Activated gamma-delta T cell treated with anti-CD3 and anti-CD28 coated beads, Interleukin-2, amount 50 U/mL, for 16 hours (primary cell): ENCODE measurements at regions not wholly inside any gene's neighbourhood (a gene's known extent, or its start where the extent isn't known, plus 50 kb on each side); places are given as distances from the start of the nearest gene placed in this dataset.
"Not testable (repeated sequence)": the region's sequence is repeated elsewhere in the genome, so short reads cannot be mapped to it uniquely, and the experiment has no call there.

Experiments
- DNase-seq: peaks from one replicate; pipeline ENCODE4 v3.0.0-alpha.2; 2020; ENCODE audit warnings: low read depth

DNA sequence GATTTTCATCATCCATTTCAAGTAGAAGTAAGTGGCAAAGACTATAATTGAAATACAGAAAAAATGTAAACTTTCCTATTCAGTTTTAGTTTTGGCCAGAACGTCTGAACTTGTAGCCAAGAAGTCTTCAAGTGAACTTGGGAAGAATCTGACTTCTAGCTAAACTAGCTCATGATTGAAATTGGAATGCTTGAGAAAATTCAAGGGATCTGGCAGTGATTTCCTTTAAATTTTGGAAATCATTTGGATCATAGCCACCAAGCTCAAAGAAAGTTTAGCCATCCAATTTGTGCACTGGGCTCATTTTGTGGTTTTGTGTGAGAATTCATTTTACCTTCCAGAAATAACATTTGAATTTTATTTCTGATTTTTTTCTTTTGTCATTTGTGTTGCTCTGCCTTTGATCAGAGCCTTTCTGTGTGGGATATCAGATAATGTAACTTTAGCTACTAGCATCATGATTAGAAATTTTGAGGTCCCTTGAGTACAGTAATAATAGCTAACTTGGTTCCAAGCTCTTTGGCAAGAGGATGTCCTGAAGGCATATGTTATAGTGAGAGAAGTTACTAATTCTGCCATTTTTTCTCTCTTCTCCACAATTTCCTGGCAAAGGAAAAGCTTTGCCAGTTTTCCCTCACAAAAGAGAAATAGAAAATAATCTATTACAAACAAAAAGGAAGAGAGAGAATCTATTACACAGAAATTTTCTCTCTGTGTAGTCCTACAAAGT, 2123.7 kb upstream of the RAG2 start:
- DNase-seq, result no peak

DNA sequence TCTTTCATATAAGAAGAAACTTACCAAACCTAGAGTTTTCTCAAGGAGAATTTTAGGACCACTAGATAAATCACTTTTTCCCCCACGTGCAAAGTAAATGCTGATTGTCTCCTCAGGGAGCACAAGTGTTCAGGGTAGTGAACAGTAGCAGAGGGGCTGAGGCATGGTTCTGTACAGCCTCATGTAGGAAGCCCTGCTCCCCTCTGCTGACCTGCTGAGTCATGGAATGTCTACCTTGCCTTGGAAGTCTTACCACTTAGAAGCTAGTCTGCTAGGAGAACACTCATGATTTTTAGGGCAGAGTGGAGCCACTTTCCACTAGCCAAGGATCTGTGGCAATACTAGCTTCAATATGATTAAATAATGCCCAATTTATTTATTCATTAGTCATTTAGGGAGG, 2120.6 kb upstream of the RAG2 start:
- no peak for DNase-seq

DNA sequence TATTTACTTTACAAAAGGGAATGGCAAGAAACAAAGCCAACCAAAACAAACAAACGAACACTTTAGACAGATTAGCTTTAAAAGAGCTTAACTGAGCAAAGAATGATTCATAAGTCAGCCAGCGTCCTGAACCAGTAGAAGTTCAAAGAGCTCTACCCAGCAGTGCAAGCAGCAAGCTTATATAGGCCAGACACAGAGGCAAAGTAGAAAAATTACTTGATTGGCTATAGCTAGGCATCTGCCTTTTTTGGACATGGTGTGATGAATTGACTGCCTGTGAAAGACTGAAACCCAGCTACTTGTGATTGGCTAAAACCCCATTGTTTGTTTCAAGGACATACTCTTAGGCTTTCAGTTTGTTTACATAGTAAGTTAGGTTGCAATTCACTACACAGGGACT, 2120.0 kb upstream of the RAG2 start:
- no peak for DNase-seq

DNA sequence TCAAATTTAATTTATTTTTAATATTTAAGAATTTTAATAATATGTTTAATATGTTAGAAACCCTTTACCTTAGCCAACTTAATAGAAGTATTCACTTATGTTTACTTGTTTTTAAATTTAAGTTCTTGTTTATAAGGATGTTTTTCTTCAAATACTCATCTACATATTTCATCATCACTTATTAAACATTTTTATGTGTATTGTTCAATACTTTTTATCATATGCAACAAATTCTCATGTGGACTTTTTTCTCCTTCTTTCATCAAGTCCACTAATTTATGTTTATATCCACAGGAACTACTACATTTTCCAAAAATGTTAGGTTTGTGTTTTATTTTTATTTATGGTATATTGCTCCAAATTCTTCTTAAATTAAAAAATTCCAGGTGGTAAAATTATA, 2113.1 kb upstream of the RAG2 start:
- no peak for DNase-seq

DNA sequence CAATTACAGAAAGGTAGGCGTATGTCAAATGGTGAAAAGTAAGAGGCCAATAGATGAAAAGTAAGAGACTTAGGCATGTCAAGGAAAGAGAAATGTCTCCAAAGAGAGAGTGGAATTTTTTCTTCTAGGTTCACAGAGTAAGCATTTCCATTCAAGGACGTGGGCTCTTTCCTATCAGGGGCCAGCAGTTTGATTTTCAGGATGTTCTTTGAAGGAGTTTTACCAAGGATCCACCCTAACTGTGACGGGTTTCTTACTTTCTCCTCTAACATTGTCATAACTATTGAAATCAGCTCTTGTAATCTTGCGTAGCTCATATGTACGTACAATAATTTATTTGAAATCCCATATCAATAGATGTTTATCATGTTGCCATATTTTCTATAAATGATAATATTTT, 2112.2 kb upstream of the RAG2 start:
- no peak for DNase-seq

DNA sequence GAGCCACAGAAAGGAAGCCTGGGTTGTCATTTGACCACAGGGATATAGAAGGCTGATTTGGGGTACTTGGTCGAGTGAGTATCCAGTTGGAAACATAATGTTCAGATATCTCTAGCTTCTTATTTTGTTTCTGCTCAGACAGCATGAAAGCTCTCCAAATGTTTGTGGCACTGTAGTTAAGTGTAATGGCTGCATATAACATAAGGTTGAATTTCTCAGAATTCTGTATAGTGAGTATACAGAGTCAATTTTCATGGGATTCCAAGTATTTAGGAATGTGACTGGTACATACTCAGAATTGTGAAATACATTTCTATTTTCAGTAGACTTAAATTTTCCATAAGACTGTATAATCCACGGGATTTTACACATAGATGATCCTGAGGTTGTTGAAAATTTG, 2102.1 kb upstream of the RAG2 start:
- DNase-seq, result no peak

DNA sequence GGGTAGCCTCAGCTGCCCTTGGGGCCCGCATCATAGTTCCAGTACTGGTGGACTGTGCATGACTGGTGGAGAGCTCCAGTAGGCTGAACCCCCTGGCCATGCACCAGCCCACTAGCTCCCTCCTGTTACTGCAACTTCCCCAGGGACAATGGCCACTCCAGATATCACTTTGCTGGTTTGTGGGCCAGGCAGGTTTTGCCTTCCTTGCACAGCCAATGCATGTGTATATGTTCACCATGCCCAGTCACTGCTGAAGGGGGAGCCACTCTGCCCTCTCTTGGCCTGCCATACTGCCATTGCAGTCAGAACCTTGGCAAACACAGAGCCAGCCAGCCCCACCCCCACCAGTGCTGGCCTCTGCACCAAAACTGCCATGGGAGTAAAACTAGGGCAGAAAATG, 2095.3 kb upstream of the RAG2 start:
- DNase-seq, result no peak

DNA sequence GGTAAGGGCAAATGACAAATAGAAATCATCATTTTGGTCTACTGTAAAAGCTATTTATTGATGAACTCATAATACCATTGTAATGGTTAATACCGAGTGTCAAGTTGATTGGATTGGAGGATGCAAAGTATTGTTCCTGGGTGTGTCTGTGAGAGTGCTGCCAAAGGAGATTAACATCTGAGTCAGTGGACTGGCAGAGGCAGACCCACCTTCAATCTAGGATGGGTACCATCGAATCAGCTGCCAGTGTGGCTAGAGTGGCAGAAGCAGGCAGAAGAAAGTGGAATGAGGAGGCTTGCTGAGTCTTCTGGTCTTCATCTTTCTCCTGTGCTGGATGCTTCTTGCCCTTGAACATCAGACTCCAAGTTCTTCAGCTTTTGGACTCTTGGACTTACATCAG, 2092.2 kb upstream of the RAG2 start:
- not testable (repeated sequence) for DNase-seq

DNA sequence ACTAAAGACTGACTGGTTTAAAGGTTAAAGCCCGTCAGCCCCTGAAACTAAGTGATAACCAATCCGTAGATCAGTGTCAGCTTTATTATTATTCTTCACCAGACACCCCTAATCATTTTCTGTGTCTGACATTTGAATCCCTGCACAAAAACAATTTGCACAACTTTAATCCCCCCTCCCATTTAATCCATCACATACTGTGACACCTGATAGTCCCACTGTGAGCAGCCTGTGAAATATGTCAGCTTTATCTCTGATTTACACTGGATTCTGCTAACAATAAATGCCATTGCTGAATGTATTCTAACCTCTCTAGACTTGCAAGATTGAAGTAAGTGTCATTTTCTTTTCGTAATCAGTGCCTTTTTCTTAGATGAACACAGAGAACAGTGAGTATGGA, 2089.0 kb upstream of the RAG2 start:
- DNase-seq, result no peak

DNA sequence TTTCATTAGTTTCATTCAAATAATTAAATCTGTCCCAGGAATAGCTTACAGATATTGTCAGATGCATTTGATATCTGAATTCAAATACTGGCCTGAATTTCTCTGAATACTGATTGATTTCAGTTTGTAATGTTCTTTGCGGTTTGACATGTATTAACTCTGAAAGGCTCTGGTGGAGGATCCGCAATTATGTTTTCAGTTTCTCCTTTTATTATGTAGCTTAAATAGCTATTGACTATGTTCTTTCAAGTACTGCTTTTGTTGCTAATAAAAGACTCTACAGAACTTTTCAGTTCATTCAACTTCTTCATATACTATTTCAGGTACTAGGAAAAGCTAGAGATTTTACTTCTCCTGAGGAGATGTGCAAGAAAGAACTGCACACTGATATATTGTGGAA, 2085.4 kb upstream of the RAG2 start:
- no peak for DNase-seq

DNA sequence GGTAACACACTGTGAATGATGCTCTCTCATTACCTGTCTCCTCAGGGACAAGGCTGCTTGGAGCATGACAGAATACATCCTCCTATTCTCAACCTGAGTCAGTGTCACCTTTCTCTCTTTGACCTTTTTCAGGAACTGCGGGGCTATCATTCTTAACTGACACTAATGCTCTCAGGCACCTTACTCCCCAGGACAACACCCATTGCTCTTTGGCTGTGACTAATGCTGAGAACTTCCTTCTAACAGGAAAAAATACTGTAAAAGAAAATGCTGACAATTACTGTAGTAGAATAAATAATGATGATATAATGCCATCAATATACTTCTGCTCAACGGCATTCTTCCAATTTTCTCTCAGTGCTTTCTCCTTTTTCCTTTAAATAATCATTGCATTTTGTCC, 2082.7 kb upstream of the RAG2 start:
- no peak for DNase-seq

DNA sequence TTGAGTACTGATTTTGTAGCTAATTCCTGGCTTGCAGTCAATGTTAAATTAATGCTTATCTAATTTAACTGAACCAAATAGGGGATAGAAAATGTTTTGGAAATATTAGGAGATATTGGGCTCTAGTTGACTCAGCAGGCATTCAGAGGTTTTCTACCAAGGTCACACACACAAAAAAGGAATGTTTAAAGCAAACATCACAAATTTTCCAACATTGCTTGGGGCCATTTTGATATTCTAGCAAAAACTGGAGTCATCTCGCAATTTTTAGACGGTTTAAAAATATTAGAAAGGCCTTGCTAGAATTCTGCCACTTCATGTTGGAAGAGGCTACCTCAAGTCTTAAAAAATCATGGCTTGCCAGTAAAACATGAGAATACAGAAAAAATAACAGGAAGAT, 2082.1 kb upstream of the RAG2 start:
- DNase-seq, result no peak

DNA sequence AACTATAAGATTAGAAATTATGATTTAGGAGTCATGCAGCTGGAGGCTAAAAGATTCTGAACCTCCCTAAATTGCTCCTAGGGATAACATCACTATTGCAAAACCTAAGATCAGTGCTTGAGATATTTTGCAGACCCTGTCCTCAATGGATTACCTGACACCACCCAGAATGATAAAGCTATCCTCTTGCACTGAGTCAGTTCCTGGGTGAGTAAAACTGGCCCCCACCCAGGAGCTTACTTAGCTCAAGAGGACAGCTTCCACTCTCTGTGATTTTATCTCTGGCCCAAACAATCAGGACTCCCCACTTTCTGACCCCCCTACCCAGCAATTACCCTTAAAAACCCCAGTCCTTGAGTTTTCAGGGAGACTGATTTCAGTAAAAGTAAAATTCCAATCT, 2074.4 kb upstream of the RAG2 start:
- no peak for DNase-seq

DNA sequence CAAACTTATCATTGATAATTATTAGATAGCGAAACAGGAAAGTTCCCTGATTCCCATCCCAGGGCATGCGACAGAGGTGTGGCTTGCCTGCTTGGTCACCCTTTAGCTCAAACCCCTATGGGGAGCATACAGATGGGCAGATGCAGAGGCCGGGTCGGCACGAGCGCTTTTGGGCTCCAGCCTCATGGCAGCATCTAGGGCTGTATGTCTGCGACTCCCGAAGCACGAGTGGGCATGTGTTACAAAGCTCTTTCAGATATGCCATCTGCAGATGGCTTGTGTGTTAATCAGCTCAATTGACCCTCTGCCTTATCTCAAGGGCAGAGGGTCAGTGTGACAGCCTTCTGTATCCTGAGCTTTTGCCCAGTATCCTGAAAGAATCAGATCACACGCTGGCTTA, 2069.3 kb upstream of the RAG2 start:
- no peak for DNase-seq

DNA sequence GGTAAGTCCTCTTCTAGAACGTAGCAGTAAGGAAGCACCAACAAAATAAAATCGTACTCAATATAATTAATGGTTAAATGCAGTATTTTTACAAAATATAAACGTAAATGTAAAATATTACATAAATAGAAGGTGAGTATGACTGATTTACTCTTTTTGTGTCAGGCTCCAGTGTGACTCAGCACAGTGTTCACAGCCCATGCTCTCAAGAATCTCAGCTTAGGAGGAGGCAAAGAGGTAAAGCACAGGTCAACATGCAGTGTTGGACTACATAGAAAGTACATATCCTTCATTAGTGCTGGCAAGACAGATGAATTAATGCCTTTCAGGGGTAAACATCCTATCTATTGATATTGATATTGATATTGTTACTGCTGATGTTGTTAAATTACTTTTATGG, 2050.6 kb upstream of the RAG2 start:
- no peak for DNase-seq

DNA sequence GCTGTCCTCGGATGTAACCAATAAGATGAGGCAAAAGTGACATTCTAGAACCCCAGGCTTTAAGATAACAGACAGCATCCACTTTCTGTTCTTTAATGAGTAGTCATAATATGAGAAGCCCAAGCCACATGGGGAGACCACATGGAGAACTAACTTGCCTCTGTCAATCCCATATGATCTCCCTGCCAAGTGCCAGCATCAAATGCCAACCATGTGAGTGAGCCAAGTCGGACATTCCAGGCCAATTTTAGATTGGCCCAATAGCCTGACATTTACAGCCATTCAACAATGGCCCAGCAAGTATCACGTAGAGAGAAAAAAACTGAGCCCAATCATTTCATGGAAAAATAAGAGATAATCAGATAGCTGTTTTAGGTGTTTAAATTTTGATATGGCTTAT, 2048.3 kb upstream of the RAG2 start:
- no peak for DNase-seq

DNA sequence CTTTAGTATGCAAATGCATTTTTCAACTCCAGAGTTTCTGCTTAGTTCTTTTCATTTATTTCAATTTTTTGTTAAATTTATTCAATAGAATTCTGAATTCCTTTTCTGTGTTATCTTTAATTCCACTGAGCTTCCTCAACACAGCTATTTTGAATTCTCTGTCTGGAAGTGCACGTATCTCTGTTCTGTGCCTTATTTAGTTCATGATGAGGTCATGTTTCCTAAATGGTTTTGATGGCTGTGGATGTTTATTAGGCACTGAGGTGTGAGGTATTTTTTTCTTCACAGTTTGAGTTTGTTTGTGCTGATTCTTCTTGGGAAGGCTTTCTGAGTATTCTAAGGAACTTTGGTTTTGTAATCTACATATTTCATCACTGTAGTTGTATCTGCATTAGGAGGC, 2042.8 kb upstream of the RAG2 start:
- DNase-seq, result no peak

DNA sequence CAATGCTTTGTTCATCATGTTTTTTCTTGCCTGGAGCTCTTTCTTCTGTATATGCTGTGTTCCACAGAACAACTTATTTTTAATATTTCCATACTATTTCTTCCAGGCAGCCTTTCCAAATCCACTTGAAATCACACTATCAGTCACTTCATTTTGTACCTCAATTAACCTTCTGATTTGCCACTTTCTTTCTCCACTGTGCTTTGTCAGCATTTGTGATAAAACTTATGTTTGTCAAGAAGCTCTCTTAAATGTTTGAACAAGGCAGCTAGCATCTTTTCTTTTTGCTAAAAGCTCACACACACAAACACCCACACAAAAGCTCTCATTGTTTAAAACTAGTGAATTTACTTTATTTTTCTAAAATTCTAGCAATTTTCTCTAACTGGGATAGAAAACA, 2014.7 kb upstream of the RAG2 start:
- DNase-seq, result no peak

DNA sequence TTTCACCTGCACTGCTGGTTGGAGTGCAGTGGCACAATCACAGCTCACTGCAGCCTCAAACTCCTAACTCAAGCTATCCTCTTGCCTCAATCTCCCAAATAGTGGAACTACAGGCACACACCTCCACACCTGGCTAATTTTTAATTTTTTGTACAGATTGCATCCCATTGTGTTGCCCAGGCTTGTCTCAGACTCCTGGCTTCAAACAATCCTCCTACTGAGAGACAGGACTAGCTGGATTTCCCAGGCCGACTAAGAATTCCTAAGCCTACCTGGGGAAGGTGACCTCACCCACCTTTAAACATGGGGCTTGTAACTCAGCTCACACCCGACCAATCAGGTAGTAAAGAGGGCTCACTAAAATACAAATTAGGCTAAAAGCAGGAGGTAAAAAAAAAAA, 2003.3 kb upstream of the RAG2 start:
- DNase-seq, result not testable (repeated sequence)

DNA sequence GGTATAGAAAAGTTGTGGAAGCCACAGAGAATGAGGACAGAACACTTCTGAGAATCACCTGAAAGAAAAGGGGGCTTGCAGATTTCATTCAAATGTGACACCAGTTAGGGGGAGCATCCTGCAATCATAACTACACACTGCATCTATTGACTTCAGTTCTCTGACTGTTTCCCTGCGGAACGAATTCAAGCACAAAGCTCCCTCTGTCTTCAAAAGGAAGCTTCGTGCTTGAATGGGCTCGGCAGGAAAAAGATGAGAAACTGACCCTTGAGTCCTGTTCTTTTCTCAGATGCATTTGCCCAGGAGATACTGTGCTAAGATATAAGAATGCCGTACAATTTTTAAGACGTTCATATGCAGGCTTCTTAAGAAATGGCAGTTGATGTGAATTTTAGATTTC, 2000.4 kb upstream of the RAG2 start:
- no peak for DNase-seq

DNA sequence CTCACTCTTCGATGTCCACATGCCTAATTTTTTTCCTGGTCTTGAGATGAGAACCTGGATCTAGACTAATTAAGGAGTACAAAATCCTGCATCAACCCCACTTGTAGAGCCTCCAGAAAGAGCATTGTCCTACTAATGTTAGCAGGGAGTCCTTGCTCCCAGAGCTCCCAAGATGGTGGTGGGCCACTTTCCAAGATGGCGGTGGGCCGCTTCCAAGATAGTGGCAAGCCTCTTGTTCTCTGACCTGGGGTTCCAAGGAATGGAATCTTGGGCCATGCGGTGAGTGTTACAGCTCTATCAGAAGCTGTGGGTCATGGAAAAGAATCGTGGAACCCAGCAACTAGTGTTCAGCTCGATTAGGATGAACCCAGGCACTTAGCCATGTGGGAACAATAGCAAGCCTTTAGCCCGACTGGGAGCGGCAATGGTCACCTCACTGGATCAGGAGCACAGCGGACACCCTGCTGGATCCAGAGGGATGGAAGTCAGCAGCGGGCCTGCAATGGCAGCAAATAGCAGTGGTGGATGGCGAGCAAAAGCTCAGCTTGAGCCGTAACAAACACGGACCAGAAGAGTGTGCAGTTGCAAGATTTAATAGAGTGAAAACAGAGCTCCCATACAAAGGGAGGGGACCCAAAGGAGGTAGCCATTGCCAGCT, 1997.5 kb upstream of the RAG2 start:
- not testable (repeated sequence) for DNase-seq

DNA sequence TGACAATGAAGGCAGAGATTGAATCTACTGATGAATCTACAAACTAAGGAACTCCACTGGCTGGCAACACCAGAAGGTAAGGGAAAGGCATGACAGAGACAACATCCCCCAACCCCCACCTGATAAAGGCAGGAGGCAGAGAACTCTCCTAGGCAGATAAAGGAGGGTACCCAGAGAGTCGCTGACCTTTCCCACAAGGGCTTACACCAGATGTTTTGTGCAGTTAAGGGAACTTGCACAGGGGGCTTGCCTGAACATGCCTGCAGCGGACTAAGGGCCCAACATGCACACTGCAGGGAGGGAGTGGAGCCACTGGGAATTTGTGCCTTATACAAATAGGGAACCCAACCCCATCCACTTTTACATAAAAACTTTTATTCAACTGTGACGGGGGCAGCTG, 1996.9 kb upstream of the RAG2 start:
- no peak for DNase-seq

DNA sequence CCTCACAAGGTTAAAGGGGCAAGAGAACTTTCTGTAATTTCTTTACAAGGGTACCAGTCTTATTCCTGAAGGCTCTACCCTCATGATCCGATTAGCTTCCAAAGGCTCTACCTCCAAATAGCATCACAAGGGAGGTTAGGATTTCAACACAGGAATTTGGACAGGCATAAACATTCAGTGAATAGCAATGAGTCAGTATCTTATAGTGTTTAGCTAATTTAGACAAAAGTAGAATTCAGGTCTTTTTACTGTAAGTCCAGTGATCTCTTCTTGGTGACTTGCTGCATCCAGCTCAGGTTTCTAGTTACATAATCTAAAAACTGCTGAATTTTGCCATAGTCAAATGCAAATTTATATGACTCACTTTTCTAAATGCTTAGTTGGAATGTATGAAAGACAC, 1995.6 kb upstream of the RAG2 start:
- DNase-seq, result no peak

DNA sequence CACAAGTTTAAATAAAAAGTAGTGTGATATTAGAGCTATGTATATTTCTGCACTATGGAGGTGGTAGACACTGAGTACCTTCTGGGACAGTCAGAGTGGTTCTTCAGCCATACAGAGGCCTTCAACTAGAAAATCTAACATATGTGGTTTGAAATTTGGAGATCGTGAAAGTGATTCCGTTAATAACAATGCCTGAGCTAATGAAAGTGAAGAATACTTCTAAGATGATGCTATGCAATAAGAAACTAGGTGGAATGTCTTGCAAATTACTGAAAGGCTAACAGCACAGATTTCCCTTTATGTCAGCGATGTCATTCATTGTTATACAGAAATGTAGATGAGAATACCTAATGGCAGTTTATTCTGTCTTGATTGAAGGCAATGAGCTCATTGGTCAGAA, 1984.7 kb upstream of the RAG2 start:
- DNase-seq, result no peak
